GM18907 (cell line): ENCODE measurements at regions not wholly inside any gene's neighbourhood (a gene's known extent, or its start where the extent isn't known, plus 50 kb on each side); places are given as distances from the start of the nearest gene placed in this dataset.

Experiments used
- ATAC-seq: cut with Tn5 transposase; IDR thresholded peaks from one replicate; pipeline ENCODE4 v1.9.1; 2021; ENCODE audit warnings: mild to moderate bottlenecking, moderate library complexity; ENCODE audit not compliant: unreplicated experiment

DNA sequence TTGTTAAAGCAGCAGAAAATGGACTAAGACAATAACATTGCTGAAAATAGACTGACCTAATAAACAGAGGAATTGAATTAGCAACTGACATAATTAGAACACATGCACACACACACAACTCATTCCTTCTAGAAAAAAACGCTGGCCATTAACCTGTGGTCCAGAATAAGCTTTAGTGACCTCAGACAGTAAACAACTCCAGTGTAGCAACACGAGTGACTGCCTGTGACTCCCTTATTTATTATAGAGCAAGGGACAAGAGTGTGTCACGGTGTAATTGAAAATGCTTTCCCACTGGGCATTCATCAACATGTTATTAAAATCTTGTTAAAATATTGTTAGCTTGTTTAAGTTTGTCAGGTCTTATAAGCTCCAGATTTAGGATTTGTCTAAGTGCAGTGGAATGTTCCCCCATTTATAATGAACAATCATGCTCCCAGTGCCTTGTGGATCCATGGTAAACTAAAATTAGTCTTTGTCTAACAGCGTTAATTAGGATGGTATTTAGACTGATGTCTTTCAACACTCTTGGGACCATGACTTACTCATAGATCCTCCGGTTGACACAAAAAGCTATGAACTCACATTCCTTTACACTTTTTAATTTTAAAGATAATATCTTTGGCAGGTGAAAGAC is 111.7 kb upstream of the IRS2 start:
- no peak for ATAC-seq

- ATAC-seq, result no peak
Observed at GRCh38 chr13:109892101-109892500, 105.7 kb upstream of the IRS2 start.

- no peak for ATAC-seq
Observed at GRCh38 chr13:109885235-109885634, 98.9 kb upstream of the IRS2 start.

- no peak for ATAC-seq
Observed at GRCh38 chr13:109884462-109884861, 98.1 kb upstream of the IRS2 start.

- no peak for ATAC-seq
Observed at GRCh38 chr13:109883181-109884180, 97.1 kb upstream of the IRS2 start.

- no peak for ATAC-seq
Observed at GRCh38 chr13:109881961-109882558, 95.7 kb upstream of the IRS2 start.

- ATAC-seq, result no peak
Observed at GRCh38 chr13:109881347-109881725, 95.0 kb upstream of the IRS2 start.

DNA sequence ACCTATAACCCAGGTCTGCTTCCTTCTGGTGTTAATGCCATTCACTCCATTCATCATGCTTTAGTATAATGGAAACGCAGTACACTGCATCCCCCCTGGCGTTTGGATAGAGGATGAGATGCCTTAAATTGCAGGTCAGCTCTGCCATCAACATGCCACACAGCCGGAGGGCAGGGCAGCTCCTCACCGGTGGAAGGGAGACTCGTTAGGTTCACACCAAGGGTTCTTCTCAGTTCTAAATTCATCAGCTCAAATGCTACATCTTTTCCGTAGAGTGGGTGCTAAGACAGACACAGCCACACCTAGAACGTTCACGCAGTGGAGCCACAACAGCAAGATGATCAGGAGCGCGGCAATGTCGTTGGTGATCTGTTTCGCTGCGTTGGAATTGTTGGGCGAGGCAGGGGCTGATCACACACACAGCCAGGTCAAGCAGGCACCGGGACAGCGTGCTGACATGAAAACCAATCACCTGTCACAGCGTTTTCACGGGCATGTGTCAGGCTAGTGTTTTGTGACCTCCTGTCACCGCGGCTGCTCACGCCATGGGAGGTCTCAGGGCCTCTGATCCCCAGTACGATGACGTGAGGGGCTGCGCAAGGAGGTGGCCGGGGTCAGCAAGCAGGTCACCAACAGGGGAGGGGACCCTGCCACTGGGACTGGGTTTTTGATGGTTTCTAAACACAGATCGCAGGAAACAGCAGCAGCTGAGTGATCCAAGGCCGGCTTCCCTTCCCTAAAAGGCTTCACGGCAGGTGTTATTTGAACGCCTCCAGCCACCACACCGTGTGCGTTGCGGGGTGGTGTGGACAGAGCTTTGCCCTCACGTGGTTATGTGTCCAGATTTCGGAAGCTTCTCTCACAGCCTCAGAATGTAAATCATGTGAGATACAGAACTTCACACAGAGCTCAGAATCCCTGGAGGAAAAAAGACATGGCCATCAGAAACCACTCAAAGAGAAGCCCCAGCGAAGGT is 94.3 kb upstream of the IRS2 start:
- ATAC-seq, result no peak

DNA sequence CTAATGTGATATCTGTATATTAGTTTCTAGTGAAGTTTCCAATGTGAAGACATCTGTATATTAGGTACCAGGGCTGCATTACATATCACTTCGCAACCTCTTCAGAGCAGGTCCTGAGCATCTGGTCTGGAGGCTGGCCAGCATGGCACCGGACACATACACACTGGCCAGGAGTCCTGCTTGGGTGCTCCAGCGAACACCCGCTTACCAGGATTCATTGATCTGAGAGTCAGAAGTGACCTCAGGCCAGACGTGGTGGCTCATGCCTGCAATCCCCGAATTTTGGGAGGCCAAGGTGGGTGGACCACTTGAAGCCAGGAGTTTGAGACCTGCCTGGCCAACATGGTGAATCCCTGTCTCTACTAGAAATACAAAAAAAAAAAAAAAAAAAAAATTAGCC is 93.0 kb upstream of the IRS2 start:
- ATAC-seq, result no peak

DNA sequence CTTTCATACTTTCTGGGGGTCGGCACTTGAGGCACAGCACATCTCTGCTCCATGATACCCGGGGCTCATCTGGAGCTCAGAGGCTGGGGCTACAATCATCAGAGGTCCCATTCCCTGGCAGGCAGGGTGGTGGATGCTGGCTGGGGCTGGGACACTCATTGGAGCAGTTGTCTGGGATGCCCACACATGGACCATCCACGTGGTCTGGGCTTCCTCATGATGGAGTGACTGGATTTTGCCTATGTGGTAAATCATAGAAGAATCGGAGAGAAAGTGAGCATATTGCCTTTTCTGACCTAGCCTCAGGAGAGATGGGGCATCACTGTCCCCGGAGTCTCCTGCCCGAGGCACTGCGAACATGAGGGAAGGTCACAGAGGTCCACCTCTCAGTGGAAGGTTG is 91.4 kb upstream of the IRS2 start:
- ATAC-seq, result no peak

- ATAC-seq, result no peak
Observed at GRCh38 chr13:109875746-109876145, 89.4 kb upstream of the IRS2 start.

DNA sequence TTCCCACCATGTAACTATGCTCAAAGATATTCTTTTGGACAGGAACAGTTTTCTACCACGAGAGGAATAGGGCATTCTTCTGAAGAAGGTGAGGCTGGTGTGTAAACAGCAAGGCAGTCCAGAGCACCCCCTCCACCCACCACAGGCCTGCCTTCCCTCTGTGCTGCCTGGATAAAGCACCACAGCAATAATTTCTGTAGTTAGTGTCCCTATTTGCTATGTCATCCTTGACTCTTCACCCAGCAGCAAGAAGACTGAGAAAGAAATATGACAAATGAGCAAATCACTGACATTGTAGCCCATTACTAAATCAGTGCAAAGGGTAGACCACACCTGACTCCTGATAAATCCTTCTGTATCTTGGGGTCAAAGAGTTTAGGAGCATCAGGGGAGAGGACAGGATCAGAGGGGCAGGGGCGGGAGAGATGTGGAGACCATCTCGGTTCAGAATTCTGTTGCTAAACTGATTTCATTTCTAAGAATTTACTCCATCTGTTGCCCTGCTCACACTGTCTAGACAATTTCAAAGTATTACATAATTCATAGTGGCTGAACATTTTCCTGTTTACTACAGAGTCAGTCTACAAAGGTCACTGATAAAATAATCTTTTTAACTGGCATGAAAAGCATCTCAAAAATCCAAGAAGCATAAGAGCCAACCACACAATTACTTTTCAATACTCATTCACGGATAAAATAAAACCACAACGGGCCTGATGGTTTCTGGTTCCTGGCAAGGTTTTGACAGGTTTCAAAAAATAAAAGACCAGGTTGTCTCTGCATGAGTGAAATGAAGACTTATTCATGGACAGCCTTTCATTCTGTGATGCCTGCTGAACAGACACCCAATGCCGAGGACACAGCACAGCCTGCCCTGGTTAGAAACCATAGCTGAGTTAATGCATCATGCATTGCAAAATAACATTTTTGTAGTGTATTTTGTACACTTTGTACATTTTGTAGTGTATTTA is 88.4 kb upstream of the IRS2 start:
- no peak for ATAC-seq

DNA sequence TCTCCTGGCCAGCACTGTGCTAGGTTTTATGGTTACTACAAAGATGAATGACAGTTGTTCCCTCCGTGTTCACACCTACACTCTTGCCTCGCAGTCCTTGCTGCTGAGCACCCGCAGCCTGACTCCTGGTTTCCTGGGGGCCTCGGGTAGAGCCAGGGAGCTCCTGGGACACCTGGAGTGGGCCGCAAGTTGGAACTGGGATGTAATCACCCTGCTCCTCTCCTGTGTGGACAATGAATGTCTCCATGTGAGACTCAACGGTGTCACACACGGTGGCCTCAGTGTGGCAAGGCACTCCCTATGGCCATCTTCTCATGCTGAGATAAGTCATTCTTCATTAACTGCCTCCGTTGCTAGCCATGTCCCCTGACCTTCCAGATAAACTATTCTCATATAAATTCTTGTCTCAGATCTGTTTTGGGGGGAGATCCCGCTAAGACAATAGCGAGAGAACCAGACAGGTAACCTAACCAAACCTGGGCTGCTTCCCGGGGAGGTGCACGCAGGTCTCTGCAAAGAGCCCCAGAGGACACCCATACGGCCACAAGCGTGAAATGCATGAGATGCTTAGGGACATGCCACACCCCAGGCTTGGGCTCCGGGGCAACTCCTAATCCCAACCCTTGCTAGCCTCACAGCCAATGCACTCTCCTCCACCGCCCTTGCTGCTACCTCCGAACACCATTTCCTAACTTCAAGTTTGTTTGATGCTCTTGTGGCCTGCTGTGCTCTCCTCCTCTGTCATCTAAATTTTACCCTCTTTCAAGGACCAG is 87.2 kb upstream of the IRS2 start:
- no peak for ATAC-seq

DNA sequence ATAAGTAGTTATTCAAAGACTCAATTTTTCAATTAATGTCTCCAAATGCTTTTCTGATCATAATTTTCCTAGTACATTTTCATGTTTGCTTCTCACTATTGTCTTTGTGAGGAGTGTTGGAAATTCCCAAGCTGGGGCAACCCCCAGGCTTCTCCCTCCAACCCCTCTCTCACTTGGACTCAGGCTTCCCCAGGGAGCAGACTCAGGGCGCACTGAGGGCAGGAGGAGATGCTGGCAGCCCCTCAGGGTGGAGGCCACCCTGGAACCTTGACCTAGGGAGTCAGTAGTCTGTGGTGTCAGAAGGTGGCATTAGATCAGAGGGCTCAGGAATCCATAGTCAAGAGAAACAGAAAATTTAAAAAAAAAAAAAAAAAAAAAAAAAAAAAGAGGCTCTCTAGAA is 86.5 kb upstream of the IRS2 start:
- ATAC-seq, result no peak

DNA sequence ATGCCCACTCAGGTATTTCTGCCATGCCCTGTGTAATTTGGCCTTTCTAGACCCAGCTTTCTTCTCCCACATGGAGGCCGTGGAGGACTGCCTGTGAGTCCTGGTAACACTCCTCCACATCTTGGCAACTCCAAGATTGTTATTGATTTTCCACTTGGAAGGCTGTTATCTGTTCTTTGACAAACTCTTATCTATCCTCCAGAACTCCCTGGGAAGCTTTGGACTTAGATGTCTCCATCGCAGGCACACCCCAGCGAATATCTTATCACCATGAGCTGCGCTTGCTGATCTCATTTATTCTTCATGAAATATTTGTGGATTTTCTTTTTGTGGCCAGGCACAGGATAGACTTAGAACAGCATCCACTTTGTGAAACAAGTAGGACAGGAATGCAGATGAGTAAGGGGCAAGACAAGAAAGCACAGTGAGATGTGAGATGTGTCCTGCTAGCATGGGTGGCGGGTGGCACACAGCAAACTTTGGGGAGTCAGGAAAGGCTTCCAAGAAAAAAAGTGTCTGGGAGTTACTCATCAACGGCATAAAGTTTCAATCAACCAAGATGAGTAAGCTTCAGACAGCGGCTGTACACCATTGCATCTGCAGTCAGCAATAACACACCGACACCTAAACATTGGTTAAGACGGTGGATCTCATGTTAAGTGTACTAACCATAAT is 84.5 kb upstream of the IRS2 start:
- ATAC-seq, result no peak

- ATAC-seq, result no peak
Observed at GRCh38 chr13:109870274-109870673, 83.9 kb upstream of the IRS2 start.

- ATAC-seq, result peak; percentile 95
Observed at GRCh38 chr13:109869312-109870237, 83.2 kb upstream of the IRS2 start.
